DOHH2 (cell line): ENCODE measurements at regions not wholly inside any gene's neighbourhood (a gene's known extent, or its start where the extent isn't known, plus 50 kb on each side); places are given as distances from the start of the nearest gene placed in this dataset.

Experiments
- CTCF ChIP-seq: fragments of 200-600 bp; sonication (generic); IDR thresholded peaks from one replicate; pipeline ENCODE4 v1.5.1; 2014; ENCODE audit warnings: antibody characterized with exemption, mild to moderate bottlenecking, low read depth, low read length; ENCODE audit not compliant: poor library complexity, severe bottlenecking
- EZH2phosphoT487 ChIP-seq: fragments of 200-600 bp; sonication (generic); IDR thresholded peaks from 2 replicates; pipeline ENCODE4 v1.6.1; 2017; ENCODE audit warnings: borderline replicate concordance, mild to moderate bottlenecking, antibody characterized with exemption, low read length, moderate library complexity, mixed read lengths

- no peak for TF ChIP-seq CTCF
- no peak for TF ChIP-seq EZH2phosphoT487
These were observed 142.5 kb upstream of the DPT start for GRCh38 chr1:168871531-168871930.
